B cell (primary cell): ENCODE measurements at regions not wholly inside any gene's neighbourhood (a gene's known extent, or its start where the extent isn't known, plus 50 kb on each side); places are given as distances from the start of the nearest gene placed in this dataset.

Experiments used
- ATAC-seq: fragments of 200-7000 bp; cut with Tn5 transposase; one replicate; pipeline ENCODE4 v1.10.0; 2021; ENCODE audit warnings: low read depth, mild to moderate bottlenecking, moderate number of reproducible peaks, moderate library complexity
- CTCF ChIA-PET: fragments of 350-600 bp; sonication (Branson Sonifier 250); formaldehyde crosslinking; loops from one replicate; lab custom pipeline; 2021; ENCODE audit warnings: antibody characterized with exemption, inconsistent platforms; lab: Charles Lee
- POLR2A ChIA-PET: fragments of 350-600 bp; sonication (Branson Sonifier 250); formaldehyde crosslinking; loops from one replicate; lab custom pipeline; 2021; ENCODE audit warnings: antibody characterized with exemption; lab: Charles Lee
- DNase-seq: peaks from one replicate; pipeline ENCODE4 v3.0.0; 2013
- H2AFZ ChIP-seq: 2 replicates; pipeline ENCODE4 v1.6.1; 2012; ENCODE audit warnings: mild to moderate bottlenecking, low read depth, low read length; ENCODE audit not compliant: insufficient read depth, poor library complexity, severe bottlenecking
- H3K27ac ChIP-seq, 2 donors: 1 replicate in 1 of 2; 2 replicates in 1 of 2; pipeline ENCODE4 v1.5.1; 2012 to 2013; ENCODE audit warnings: low read length in 2 of 2, mild to moderate bottlenecking in 2 of 2, moderate library complexity in 1 of 2
- H3K27me3 ChIP-seq, 4 experiments: fragments of 200-600 bp in 1 of 4; sonication (generic) in 1 of 4; replicated peaks in 1 of 4; 1 replicate in 2 of 4; 2 replicates in 2 of 4; pipeline versions ENCODE4 v1.6.1 to v1.7.0; 2013 to 2016; ENCODE audit warnings: low read length in 3 of 4, mild to moderate bottlenecking in 2 of 4, mixed read lengths in 1 of 4, moderate library complexity in 1 of 4; ENCODE audit not compliant: insufficient read depth in 4 of 4, control insufficient read depth in 3 of 4; ENCODE audit errors: control extremely low read depth in 1 of 4
- H3K36me3 ChIP-seq, 2 experiments: replicated peaks in 1 of 2; 1 replicate in 1 of 2; 2 replicates in 1 of 2; pipeline versions ENCODE4 v1.6.1 to v1.7.1; 2013; ENCODE audit warnings: low read length in 1 of 2; ENCODE audit not compliant: insufficient read depth in 2 of 2, control insufficient read depth in 1 of 2; ENCODE audit errors: control extremely low read depth in 1 of 2, extremely low read depth in 1 of 2
- H3K4me1 ChIP-seq, 2 donors: fragments of 200-600 bp in 1 of 2; sonication (generic) in 1 of 2; 1 replicate in 1 of 2; 2 replicates in 1 of 2; pipeline versions ENCODE4 v1.5.1 to v1.6.1; 2013 to 2017; ENCODE audit warnings: low read length in 2 of 2; ENCODE audit not compliant: control insufficient read depth in 2 of 2, insufficient read depth in 2 of 2
- H3K4me2 ChIP-seq: replicated peaks from 2 replicates; pipeline ENCODE3; 2012; ENCODE audit warnings: mild to moderate bottlenecking, low read depth, low read length; ENCODE audit not compliant: poor library complexity, severe bottlenecking
- H3K4me3 ChIP-seq, 5 experiments: fragments of 200-600 bp in 1 of 5; sonication (generic) in 1 of 5; 1 replicate in 3 of 5; 2 replicates in 2 of 5; pipeline versions ENCODE4 v1.5.1 to v1.7.0; 2011 to 2016; ENCODE audit warnings: low read length in 4 of 5, mild to moderate bottlenecking in 4 of 5, low read depth in 2 of 5, control low read depth in 1 of 5, moderate library complexity in 1 of 5; ENCODE audit not compliant: insufficient read depth in 1 of 5; ENCODE audit errors: control extremely low read depth in 1 of 5, extremely low read depth in 1 of 5
- H3K79me2 ChIP-seq: fragments of 200-600 bp; sonication (generic); one replicate; pipeline ENCODE4 v1.6.0; 2016; ENCODE audit warnings: low read length; ENCODE audit not compliant: control insufficient read depth, insufficient read depth
- H3K9ac ChIP-seq: fragments of 200-600 bp; sonication (generic); 2 replicates; pipeline ENCODE4 v1.6.1; 2017; ENCODE audit warnings: mild to moderate bottlenecking, low read length, moderate library complexity
- H3K9me3 ChIP-seq, 3 donors: one replicate each; pipeline versions ENCODE4 v1.6.1 to v1.7.1; 2013; ENCODE audit warnings: low read length in 2 of 3; ENCODE audit not compliant: control insufficient read depth in 2 of 3, insufficient read depth in 1 of 3; ENCODE audit errors: control extremely low read depth in 1 of 3
- H4K20me1 ChIP-seq: 2 replicates; pipeline ENCODE4 v1.6.0; 2012; ENCODE audit warnings: mild to moderate bottlenecking, low read length; ENCODE audit not compliant: insufficient read depth, control insufficient read depth, poor library complexity, severe bottlenecking
- H3K27ac Mint-ChIP-seq: one replicate; pipeline ENCODE4 v1.8.0; 2021; ENCODE audit warnings: mixed read lengths
- H3K27me3 Mint-ChIP-seq: one replicate; pipeline ENCODE4 v1.8.0; 2021; ENCODE audit warnings: mixed read lengths
- H3K4me1 Mint-ChIP-seq: one replicate; pipeline ENCODE4 v1.8.0; 2021; ENCODE audit warnings: mixed read lengths
- H3K4me3 Mint-ChIP-seq: one replicate; pipeline ENCODE4 v1.8.0; 2021; ENCODE audit warnings: mixed read lengths
- H3K9me3 Mint-ChIP-seq: one replicate; pipeline ENCODE4 v1.8.0; 2022; ENCODE audit warnings: mixed read lengths; ENCODE audit not compliant: insufficient read depth
- EZH2 ChIP-seq: IDR thresholded peaks from 2 replicates; pipeline ENCODE4 v1.6.1; 2012; ENCODE audit warnings: borderline replicate concordance, low read depth, mild to moderate bottlenecking, moderate library complexity, low read length; ENCODE audit not compliant: insufficient read depth, poor library complexity, severe bottlenecking
- WGBS: methylation state at CpG from one replicate; pipeline ENCODE4 v1.1.5; 2013; ENCODE audit warnings: missing lambda C conversion rate; ENCODE audit not compliant: insufficient coverage; 5-methylcytosine and 5-hydroxymethylcytosine counted together
- intact Hi-C: fragments of 100-400 bp; cut with micrococcal nuclease; formaldehyde crosslinking; loops from one replicate; pipeline ENCODE4 v1.10.0; 2022
- TF ChIP-seq, protein P1 (sequence below): fragments of 200-600 bp; IDR thresholded peaks from one replicate; pipeline ENCODE4 v1.8.0; 2022; ENCODE audit warnings: antibody characterized with exemption, mild to moderate bottlenecking

DNA sequence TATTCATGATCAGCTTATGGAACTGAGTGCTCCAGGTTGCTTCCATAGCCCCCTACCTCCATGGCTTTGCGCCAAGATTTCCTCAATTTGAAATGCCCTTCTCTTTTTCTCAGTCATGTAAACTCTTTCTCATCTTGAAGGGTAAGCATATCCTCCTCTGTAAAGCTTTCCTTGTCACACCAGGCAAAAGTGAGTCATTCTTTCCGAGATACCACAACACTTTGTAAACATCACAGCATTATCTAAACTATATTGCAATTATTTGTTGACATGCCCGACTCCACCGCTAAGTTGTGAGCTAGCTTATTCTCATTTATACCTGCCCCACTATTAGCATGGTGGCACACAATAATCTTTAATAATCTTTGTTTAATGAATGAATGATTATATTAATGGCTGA is 419.5 kb upstream of the CHST9 start:
- intact Hi-C loops = loop anchor here (10.0 kb wide), 1 partner anchor 1680 kb away; no protein-coding TSS in a partner anchor
- CTCF ChIA-PET = interaction anchor here (1.6 to 2.4 kb wide), 3 partner anchors 8 to 13 kb away, joined by 6 to 10 read pairs (median 8); no protein-coding TSS in a partner anchor
- POLR2A ChIA-PET = no interaction called here

DNA sequence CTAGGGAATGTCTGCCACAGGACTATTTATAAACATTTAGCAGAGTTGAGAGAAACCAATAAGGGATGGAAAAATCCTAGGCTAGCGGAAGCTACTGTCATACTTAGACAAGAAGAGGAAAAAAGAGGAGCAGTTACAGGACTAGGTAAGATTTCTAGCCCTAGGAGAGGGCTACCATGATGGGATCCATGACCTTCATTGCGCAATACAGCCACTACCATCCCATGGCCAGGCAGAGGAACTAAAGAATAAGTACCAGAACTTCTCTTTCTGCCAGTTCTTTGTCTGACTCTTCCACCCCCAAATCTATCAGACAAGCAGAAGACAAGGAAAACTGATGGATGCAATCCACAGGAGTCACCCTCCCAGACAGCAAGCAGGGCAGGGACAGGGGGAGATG is 417.0 kb upstream of the CHST9 start:
- Histone ChIP-seq H3K9ac (no peak overlapping the region), H3K9me3 (no peaks in the 10 kb centered on the region), H3K27ac (no peak overlapping the region), H3K4me2 (no peak overlapping the region), H4K20me1 (no peaks in the 10 kb centered on the region), H3K27me3 (no peaks in the 10 kb centered on the region), H2AFZ (no peak overlapping the region), H3K36me3 (no peaks in the 10 kb centered on the region), H3K4me3 (no peak overlapping the region), H3K4me1 (no peaks in the 10 kb centered on the region), H3K79me2 (no peaks in the 10 kb centered on the region)
- DNase-seq (no peak), ATAC-seq (no peak)
- no peaks in the 10 kb centered on the region for H3K9me3 Mint-ChIP-seq
- ChIA-PET CTCF (interaction anchor here (1.3 kb wide), 1 partner anchor 17 kb away, joined by 3 read pairs; no protein-coding TSS in a partner anchor), POLR2A (no interaction called here)
- no peaks in the 10 kb centered on the region for H3K4me1 Mint-ChIP-seq
- no CpG with 5 or more reads among the region's 2 CpGs for WGBS
- no peak overlapping the region for H3K4me3 Mint-ChIP-seq
- TF ChIP-seq, protein P1, sequence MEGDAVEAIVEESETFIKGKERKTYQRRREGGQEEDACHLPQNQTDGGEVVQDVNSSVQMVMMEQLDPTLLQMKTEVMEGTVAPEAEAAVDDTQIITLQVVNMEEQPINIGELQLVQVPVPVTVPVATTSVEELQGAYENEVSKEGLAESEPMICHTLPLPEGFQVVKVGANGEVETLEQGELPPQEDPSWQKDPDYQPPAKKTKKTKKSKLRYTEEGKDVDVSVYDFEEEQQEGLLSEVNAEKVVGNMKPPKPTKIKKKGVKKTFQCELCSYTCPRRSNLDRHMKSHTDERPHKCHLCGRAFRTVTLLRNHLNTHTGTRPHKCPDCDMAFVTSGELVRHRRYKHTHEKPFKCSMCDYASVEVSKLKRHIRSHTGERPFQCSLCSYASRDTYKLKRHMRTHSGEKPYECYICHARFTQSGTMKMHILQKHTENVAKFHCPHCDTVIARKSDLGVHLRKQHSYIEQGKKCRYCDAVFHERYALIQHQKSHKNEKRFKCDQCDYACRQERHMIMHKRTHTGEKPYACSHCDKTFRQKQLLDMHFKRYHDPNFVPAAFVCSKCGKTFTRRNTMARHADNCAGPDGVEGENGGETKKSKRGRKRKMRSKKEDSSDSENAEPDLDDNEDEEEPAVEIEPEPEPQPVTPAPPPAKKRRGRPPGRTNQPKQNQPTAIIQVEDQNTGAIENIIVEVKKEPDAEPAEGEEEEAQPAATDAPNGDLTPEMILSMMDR = no peak
- TF ChIP-seq EZH2 = no peak
- intact Hi-C loops = loop anchor here (10.0 kb wide), 1 partner anchor 1677 kb away; no protein-coding TSS in a partner anchor
- H3K27me3 Mint-ChIP-seq = no peaks in the 10 kb centered on the region
- no peak overlapping the region for H3K27ac Mint-ChIP-seq

More for the DNA sequence above, 419.5 kb upstream of the CHST9 start:
- Mint-ChIP-seq H3K27ac (no peak overlapping the region), H3K27me3 (no peaks in the 10 kb centered on the region), H3K4me1 (no peaks in the 10 kb centered on the region), H3K4me3 (no peak overlapping the region), H3K9me3 (no peaks in the 10 kb centered on the region)
- Histone ChIP-seq H2AFZ (no peak overlapping the region), H3K4me2 (no peak overlapping the region), H3K27ac (no peak overlapping the region), H3K36me3 (no peaks in the 10 kb centered on the region), H3K4me1 (no peaks in the 10 kb centered on the region), H3K27me3 (no peaks in the 10 kb centered on the region), H3K4me3 (no peak overlapping the region), H3K9ac (no peak overlapping the region), H3K79me2 (no peaks in the 10 kb centered on the region), H3K9me3 (no peaks in the 10 kb centered on the region), H4K20me1 (no peaks in the 10 kb centered on the region)
- ATAC-seq = no peak
- WGBS = 100% methylated on average over 2 of the region's 4 CpGs
- no peak for DNase-seq
- TF ChIP-seq, protein P1 = no peak
- TF ChIP-seq EZH2 = no peak
